ENCODE measurements at regions not wholly inside any gene's neighbourhood (a gene's known extent, or its start where the extent isn't known, plus 50 kb on each side); places are given as distances from the start of the nearest gene placed in this dataset.

GRCh38 chr20:57060407-57061050 lies 205.9 kb downstream of the BMP7 start:
- DNase-seq (peak in 1 of 5 donors; percentile 5), FAIRE-seq (no peak)
- Histone ChIP-seq H3K4me1 (ENCODE audit: control insufficient read depth in 2 of 3, insufficient read depth in 2 of 3, low read depth in 1 of 3, low read length in 3 of 3) (no peaks in the 10 kb centered on the region), H3K27ac (ENCODE audit: low read depth in 2 of 2, low read length in 2 of 2) (no peak overlapping the region), H3K4me3 (ENCODE audit: low read length in 3 of 3) (no peak overlapping the region), H3K27me3 (ENCODE audit: control insufficient read depth, insufficient read depth, low read length) (no peaks in the 10 kb centered on the region), H3K9me3 (ENCODE audit: control insufficient read depth in 2 of 3, insufficient read depth in 1 of 3, low read length in 3 of 3) (no peaks in the 10 kb centered on the region), H3K36me3 (ENCODE audit: control insufficient read depth in 2 of 3, insufficient read depth in 3 of 3, low read length in 3 of 3) (no peaks in the 10 kb centered on the region), H3K9ac (ENCODE audit: low read length in 3 of 3) (no peak overlapping the region)
- intact Hi-C loops (cut with DNase I): no loop called here
- TF ChIP-seq CTCF (IDR thresholded peaks at IDR 0.05; ENCODE audit: borderline replicate concordance, extremely low read depth, insufficient read depth): no peak

GRCh38 chr20:57061051-57061900 lies 205.2 kb downstream of the BMP7 start:
- no peaks in the 10 kb centered on the region for H3K27me3 ChIP-seq (ENCODE audit: control insufficient read depth, insufficient read depth, low read length)
- no peak for TF ChIP-seq CTCF (IDR thresholded peaks at IDR 0.05; ENCODE audit: borderline replicate concordance, extremely low read depth, insufficient read depth)
- DNase-seq: peak in 4 of 5 donors; percentile 66 to 79 (median 70)
- H3K36me3 ChIP-seq (ENCODE audit: control insufficient read depth in 2 of 3, insufficient read depth in 3 of 3, low read length in 3 of 3): no peaks in the 10 kb centered on the region
- no peak for FAIRE-seq
- H3K27ac ChIP-seq (ENCODE audit: low read depth in 2 of 2, low read length in 2 of 2): no peak overlapping the region
- no peaks in the 10 kb centered on the region for H3K9me3 ChIP-seq (ENCODE audit: control insufficient read depth in 2 of 3, insufficient read depth in 1 of 3, low read length in 3 of 3)
- no peak overlapping the region for H3K9ac ChIP-seq (ENCODE audit: low read length in 3 of 3)
- H3K4me1 ChIP-seq (ENCODE audit: control insufficient read depth in 2 of 3, insufficient read depth in 2 of 3, low read depth in 1 of 3, low read length in 3 of 3): no peaks in the 10 kb centered on the region
- no peak overlapping the region for H3K4me3 ChIP-seq (ENCODE audit: low read length in 3 of 3)
- intact Hi-C loops (cut with DNase I): no loop called here

GRCh38 chr20:57062241-57062640 lies 204.2 kb downstream of the BMP7 start:
- TF ChIP-seq CTCF (IDR thresholded peaks at IDR 0.05; ENCODE audit: borderline replicate concordance, extremely low read depth, insufficient read depth): no peak
- Histone ChIP-seq H3K36me3 (ENCODE audit: control insufficient read depth in 2 of 3, insufficient read depth in 3 of 3, low read length in 3 of 3) (no peaks in the 10 kb centered on the region), H3K4me3 (ENCODE audit: low read length in 3 of 3) (no peak overlapping the region), H3K27me3 (ENCODE audit: control insufficient read depth, insufficient read depth, low read length) (no peaks in the 10 kb centered on the region), H3K4me1 (ENCODE audit: control insufficient read depth in 2 of 3, insufficient read depth in 2 of 3, low read depth in 1 of 3, low read length in 3 of 3) (no peaks in the 10 kb centered on the region), H3K27ac (ENCODE audit: low read depth in 2 of 2, low read length in 2 of 2) (no peak overlapping the region), H3K9ac (ENCODE audit: low read length in 3 of 3) (no peak overlapping the region), H3K9me3 (ENCODE audit: control insufficient read depth in 2 of 3, insufficient read depth in 1 of 3, low read length in 3 of 3) (no peaks in the 10 kb centered on the region)
- intact Hi-C loops (cut with DNase I): no loop called here
- DNase-seq (no peak), FAIRE-seq (no peak)

All from kidney (tissue), 13 donors.